Effector memory CD8-positive, alpha-beta T cell (primary cell): ENCODE measurements at regions not wholly inside any gene's neighbourhood (a gene's known extent, or its start where the extent isn't known, plus 50 kb on each side); places are given as distances from the start of the nearest gene placed in this dataset.
"Not testable (repeated sequence)": the region's sequence is repeated elsewhere in the genome, so short reads cannot be mapped to it uniquely, and the experiment has no call there.

Source experiments
- ATAC-seq: fragments of 150-1000 bp; cut with Tn5 transposase; replicated peaks from 2 replicates; pipeline ENCODE4 v1.10.0; 2021; ENCODE audit warnings: mild to moderate bottlenecking, moderate library complexity
- DNase-seq, 3 experiments: peaks; one replicate each; pipeline ENCODE4 v3.0.0; 2021
- H3K27ac Mint-ChIP-seq, 2 donors: one replicate each; pipeline ENCODE4 v1.8.0; 2022; ENCODE audit warnings: mild to moderate bottlenecking in 2 of 2, mixed read lengths in 2 of 2, moderate library complexity in 2 of 2
- H3K27me3 Mint-ChIP-seq, 2 donors: one replicate each; pipeline ENCODE4 v1.8.0; 2022; ENCODE audit warnings: mixed read lengths in 2 of 2
- H3K36me3 Mint-ChIP-seq: one replicate; pipeline ENCODE4 v1.8.0; 2022; ENCODE audit warnings: mild to moderate bottlenecking, moderate library complexity, mixed read lengths; ENCODE audit not compliant: insufficient read depth
- H3K4me1 Mint-ChIP-seq, 2 donors: one replicate each; pipeline ENCODE4 v1.8.0; 2022; ENCODE audit warnings: low read depth in 2 of 2, mixed read lengths in 2 of 2
- H3K4me3 Mint-ChIP-seq, 2 donors: one replicate each; pipeline ENCODE4 v1.8.0; 2022; ENCODE audit warnings: mild to moderate bottlenecking in 2 of 2, mixed read lengths in 2 of 2, moderate library complexity in 2 of 2
- H3K9me3 Mint-ChIP-seq, 2 donors: one replicate each; pipeline ENCODE4 v1.8.0; 2022; ENCODE audit warnings: mixed read lengths in 2 of 2

- Mint-ChIP-seq H3K9me3 (no peaks in the 10 kb centered on the region), H3K27ac (no peak overlapping the region), H3K36me3 (no peaks in the 10 kb centered on the region), H3K4me1 (no peaks in the 10 kb centered on the region), H3K27me3 (peaks cover 10 to 26% of the 10 kb centered on the region in 2 donors), H3K4me3 (no peak overlapping the region)
- ATAC-seq (no peak), DNase-seq (no peak)
These were observed 85.4 kb upstream of the OGFRL1 start for GRCh38 chr6:71203206-71203605.

- no peak overlapping the region for H3K4me3 Mint-ChIP-seq
- H3K4me1 Mint-ChIP-seq = no peaks in the 10 kb centered on the region
These were observed 83.9 kb upstream of the OGFRL1 start for GRCh38 chr6:71204741-71205140.

GRCh38 chr6:71205336-71205956 is 83.2 kb upstream of the OGFRL1 start:
- Mint-ChIP-seq H3K27me3 (peaks cover 10 to 19% of the 10 kb centered on the region in 2 donors), H3K4me1 (no peaks in the 10 kb centered on the region), H3K36me3 (no peaks in the 10 kb centered on the region), H3K4me3 (no peak overlapping the region), H3K9me3 (no peaks in the 10 kb centered on the region), H3K27ac (no peak overlapping the region)
- DNase-seq (no peak), ATAC-seq (no peak)

More at GRCh38 chr6:71204741-71205140, 83.9 kb upstream of the OGFRL1 start:
- no peak for ATAC-seq
- Mint-ChIP-seq H3K27ac (no peak overlapping the region), H3K36me3 (no peaks in the 10 kb centered on the region), H3K27me3 (peaks cover 10 to 19% of the 10 kb centered on the region in 2 donors), H3K9me3 (no peaks in the 10 kb centered on the region)
- DNase-seq = no peak

- H3K4me3 Mint-ChIP-seq = no peak overlapping the region
- no peaks in the 10 kb centered on the region for H3K36me3 Mint-ChIP-seq
- H3K4me1 Mint-ChIP-seq = no peaks in the 10 kb centered on the region
- no peaks in the 10 kb centered on the region for H3K9me3 Mint-ChIP-seq
- H3K27me3 Mint-ChIP-seq = peaks cover 14 to 22% of the 10 kb centered on the region in 2 donors
- no peak for DNase-seq
- no peak overlapping the region for H3K27ac Mint-ChIP-seq
- no peak for ATAC-seq
These were observed 82.5 kb upstream of the OGFRL1 start for GRCh38 chr6:71206089-71206488.

GRCh38 chr6:71209206-71209605 is 79.4 kb upstream of the OGFRL1 start:
- no peak for ATAC-seq
- no peaks in the 10 kb centered on the region for H3K4me1 Mint-ChIP-seq
- H3K27ac Mint-ChIP-seq = no peak overlapping the region
- H3K27me3 Mint-ChIP-seq = peaks cover 23 to 25% of the 10 kb centered on the region in 2 donors
- no peaks in the 10 kb centered on the region for H3K36me3 Mint-ChIP-seq
- no peak for DNase-seq
- H3K9me3 Mint-ChIP-seq = no peaks in the 10 kb centered on the region
- no peak overlapping the region for H3K4me3 Mint-ChIP-seq

- no peak overlapping the region for H3K4me3 Mint-ChIP-seq
- H3K27ac Mint-ChIP-seq = no peak overlapping the region
- no peak for ATAC-seq
- no peaks in the 10 kb centered on the region for H3K9me3 Mint-ChIP-seq
- no peaks in the 10 kb centered on the region for H3K4me1 Mint-ChIP-seq
- H3K27me3 Mint-ChIP-seq = peaks cover 21 to 24% of the 10 kb centered on the region in 2 donors
- H3K36me3 Mint-ChIP-seq = no peaks in the 10 kb centered on the region
- no peak for DNase-seq
These were observed 79.0 kb upstream of the OGFRL1 start for GRCh38 chr6:71209626-71210025.

GRCh38 chr6:71211799-71212198 is 76.8 kb upstream of the OGFRL1 start:
- H3K9me3 Mint-ChIP-seq = no peaks in the 10 kb centered on the region
- H3K4me3 Mint-ChIP-seq = no peak overlapping the region
- H3K27me3 Mint-ChIP-seq = peaks cover 15 to 21% of the 10 kb centered on the region in 2 donors
- H3K4me1 Mint-ChIP-seq = no peaks in the 10 kb centered on the region
- no peak overlapping the region for H3K27ac Mint-ChIP-seq
- DNase-seq (no peak), ATAC-seq (no peak)
- H3K36me3 Mint-ChIP-seq = no peaks in the 10 kb centered on the region

- Mint-ChIP-seq H3K27me3 (no peaks in the 10 kb centered on the region), H3K4me1 (peaks cover 6 to 8% of the 10 kb centered on the region in 2 donors), H3K27ac (no peak overlapping the region), H3K36me3 (no peaks in the 10 kb centered on the region), H3K9me3 (no peaks in the 10 kb centered on the region), H3K4me3 (no peak overlapping the region)
- ATAC-seq = no peak
- DNase-seq = no peak
These were observed 68.1 kb upstream of the OGFRL1 start for GRCh38 chr6:71220466-71220865.

- ATAC-seq = peak; percentile 29
- Mint-ChIP-seq H3K27ac (no peak overlapping the region), H3K4me1 (peaks cover 9 to 14% of the 10 kb centered on the region in 2 donors), H3K9me3 (no peaks in the 10 kb centered on the region), H3K27me3 (no peaks in the 10 kb centered on the region), H3K36me3 (no peaks in the 10 kb centered on the region), H3K4me3 (no peak overlapping the region)
- no peak for DNase-seq
These were observed 65.9 kb upstream of the OGFRL1 start for GRCh38 chr6:71222671-71223070.

- no peak overlapping the region for H3K4me3 Mint-ChIP-seq
- no peaks in the 10 kb centered on the region for H3K9me3 Mint-ChIP-seq
- no peak for ATAC-seq
- H3K4me1 Mint-ChIP-seq = peaks cover 16 to 23% of the 10 kb centered on the region in 2 donors
- no peak for DNase-seq
- H3K36me3 Mint-ChIP-seq = peaks cover 2% of the 10 kb centered on the region
- no peak overlapping the region for H3K27ac Mint-ChIP-seq
- H3K27me3 Mint-ChIP-seq = no peaks in the 10 kb centered on the region
These were observed 64.6 kb upstream of the OGFRL1 start for GRCh38 chr6:71224011-71224410.

GRCh38 chr6:71226151-71226550 is 62.5 kb upstream of the OGFRL1 start:
- peaks cover 5% of the 10 kb centered on the region for H3K36me3 Mint-ChIP-seq
- no peak for ATAC-seq
- H3K27ac Mint-ChIP-seq = no peak overlapping the region
- no peaks in the 10 kb centered on the region for H3K27me3 Mint-ChIP-seq
- DNase-seq = no peak
- H3K9me3 Mint-ChIP-seq = no peaks in the 10 kb centered on the region
- peaks cover 23 to 35% of the 10 kb centered on the region in 2 donors for H3K4me1 Mint-ChIP-seq
- no peak overlapping the region for H3K4me3 Mint-ChIP-seq

GRCh38 chr6:71228461-71229041 is 60.1 kb upstream of the OGFRL1 start:
- peak overlapping the region; percentile 64 to 90 for H3K27ac Mint-ChIP-seq
- peaks cover 5% of the 10 kb centered on the region for H3K36me3 Mint-ChIP-seq
- peak overlapping the region; percentile 28 to 56 for H3K4me3 Mint-ChIP-seq
- ATAC-seq (peak; percentile 82), DNase-seq (peak in 1 of 3 experiments; percentile 1)
- no peaks in the 10 kb centered on the region for H3K27me3 Mint-ChIP-seq
- no peaks in the 10 kb centered on the region for H3K9me3 Mint-ChIP-seq
- peaks cover 16 to 27% of the 10 kb centered on the region in 2 donors for H3K4me1 Mint-ChIP-seq

GRCh38 chr6:71229477-71229876 is 59.1 kb upstream of the OGFRL1 start:
- Mint-ChIP-seq H3K4me3 (peak overlapping the region; percentile 28 to 56), H3K27me3 (no peaks in the 10 kb centered on the region), H3K36me3 (peaks cover 5% of the 10 kb centered on the region), H3K4me1 (peaks cover 16 to 27% of the 10 kb centered on the region in 2 donors), H3K9me3 (no peaks in the 10 kb centered on the region), H3K27ac (peak overlapping the region; percentile 64 to 90)
- DNase-seq (no peak), ATAC-seq (no peak)

GRCh38 chr6:71232890-71233289 is 55.7 kb upstream of the OGFRL1 start:
- not testable (repeated sequence) for ATAC-seq, H3K36me3 Mint-ChIP-seq, H3K9me3 Mint-ChIP-seq, DNase-seq, H3K4me3 Mint-ChIP-seq
- H3K27me3 Mint-ChIP-seq = peaks cover 17 to 20% of the 10 kb centered on the region in 2 donors
- H3K4me1 Mint-ChIP-seq = peaks cover 12 to 19% of the 10 kb centered on the region in 2 donors
- peak overlapping the region in 1 of 2 donors; percentile 35 for H3K27ac Mint-ChIP-seq
